GM12873 (cell line): ENCODE measurements at regions not wholly inside any gene's neighbourhood (a gene's known extent, or its start where the extent isn't known, plus 50 kb on each side); places are given as distances from the start of the nearest gene placed in this dataset.

Source experiments
- TF ChIP-seq, protein P1 (sequence below): IDR thresholded peaks from 2 replicates; pipeline ENCODE4 v1.5.1; 2012; ENCODE audit warnings: low read depth, mild to moderate bottlenecking, moderate library complexity, low read length, control low read depth; ENCODE audit not compliant: insufficient read depth; ENCODE audit errors: missing control alignments

DNA sequence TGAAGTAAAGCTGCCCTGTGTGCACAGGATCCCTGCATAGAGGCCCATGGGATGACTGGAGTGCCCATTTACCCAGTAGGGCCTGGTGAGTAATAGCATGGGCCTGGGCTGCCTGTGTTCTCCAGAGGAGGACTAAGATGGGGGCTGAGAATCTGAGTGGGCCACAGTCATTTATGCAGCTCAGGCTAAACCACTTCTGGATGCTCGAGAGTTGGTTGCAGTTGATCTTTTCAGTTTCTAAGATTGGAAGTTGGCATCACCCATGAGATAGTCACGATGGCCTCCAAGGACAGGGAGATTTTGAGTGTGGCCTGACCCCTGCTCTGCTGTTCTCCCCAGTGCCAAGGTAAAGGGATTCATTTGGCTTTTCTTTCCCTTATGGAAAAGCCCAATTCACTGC is 179.1 kb upstream of the SPRED2 start:
- TF ChIP-seq, protein P1, sequence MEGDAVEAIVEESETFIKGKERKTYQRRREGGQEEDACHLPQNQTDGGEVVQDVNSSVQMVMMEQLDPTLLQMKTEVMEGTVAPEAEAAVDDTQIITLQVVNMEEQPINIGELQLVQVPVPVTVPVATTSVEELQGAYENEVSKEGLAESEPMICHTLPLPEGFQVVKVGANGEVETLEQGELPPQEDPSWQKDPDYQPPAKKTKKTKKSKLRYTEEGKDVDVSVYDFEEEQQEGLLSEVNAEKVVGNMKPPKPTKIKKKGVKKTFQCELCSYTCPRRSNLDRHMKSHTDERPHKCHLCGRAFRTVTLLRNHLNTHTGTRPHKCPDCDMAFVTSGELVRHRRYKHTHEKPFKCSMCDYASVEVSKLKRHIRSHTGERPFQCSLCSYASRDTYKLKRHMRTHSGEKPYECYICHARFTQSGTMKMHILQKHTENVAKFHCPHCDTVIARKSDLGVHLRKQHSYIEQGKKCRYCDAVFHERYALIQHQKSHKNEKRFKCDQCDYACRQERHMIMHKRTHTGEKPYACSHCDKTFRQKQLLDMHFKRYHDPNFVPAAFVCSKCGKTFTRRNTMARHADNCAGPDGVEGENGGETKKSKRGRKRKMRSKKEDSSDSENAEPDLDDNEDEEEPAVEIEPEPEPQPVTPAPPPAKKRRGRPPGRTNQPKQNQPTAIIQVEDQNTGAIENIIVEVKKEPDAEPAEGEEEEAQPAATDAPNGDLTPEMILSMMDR = no peak

DNA sequence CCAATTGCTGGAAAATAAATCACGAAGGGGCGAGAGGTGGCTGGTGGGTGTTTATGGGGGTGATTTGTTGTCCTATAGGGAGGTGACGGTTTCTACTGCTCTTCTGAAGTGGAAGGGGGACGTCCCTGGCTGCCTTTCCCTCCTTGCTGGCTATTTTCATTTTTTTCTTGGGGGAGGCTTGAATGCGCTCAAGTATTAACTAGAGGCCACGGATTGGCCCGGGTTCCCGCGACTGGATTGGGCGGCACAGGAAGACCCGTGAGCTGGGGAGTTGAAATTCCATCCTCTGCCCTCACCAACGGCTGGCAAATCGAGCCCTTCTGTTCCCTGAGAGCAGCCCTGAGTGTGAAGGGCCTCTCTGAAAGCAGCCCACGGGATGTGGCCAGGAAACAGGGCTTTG is 176.5 kb upstream of the SPRED2 start:
- TF ChIP-seq, protein P1 = no peak

DNA sequence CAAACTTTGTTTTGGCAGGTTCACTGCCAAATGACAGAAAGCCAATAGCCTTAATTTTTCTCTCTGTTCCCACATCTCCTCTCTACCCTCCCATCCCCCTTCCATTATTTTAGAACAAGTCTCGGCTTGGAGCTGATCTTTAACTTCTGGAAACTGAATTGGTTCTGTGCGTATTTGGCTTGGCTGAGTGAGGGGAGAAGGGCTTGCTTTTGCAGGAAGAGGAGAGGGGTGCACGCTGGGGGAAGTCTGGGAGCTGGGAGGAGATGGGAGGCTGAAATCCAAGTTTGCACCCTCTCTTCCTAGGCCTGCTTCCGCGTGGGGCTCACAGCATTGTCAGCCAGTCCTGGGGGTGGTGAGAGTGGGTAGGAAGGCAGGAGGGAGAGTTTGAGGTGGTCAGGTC is 176.1 kb upstream of the SPRED2 start:
- TF ChIP-seq, protein P1 = no peak

DNA sequence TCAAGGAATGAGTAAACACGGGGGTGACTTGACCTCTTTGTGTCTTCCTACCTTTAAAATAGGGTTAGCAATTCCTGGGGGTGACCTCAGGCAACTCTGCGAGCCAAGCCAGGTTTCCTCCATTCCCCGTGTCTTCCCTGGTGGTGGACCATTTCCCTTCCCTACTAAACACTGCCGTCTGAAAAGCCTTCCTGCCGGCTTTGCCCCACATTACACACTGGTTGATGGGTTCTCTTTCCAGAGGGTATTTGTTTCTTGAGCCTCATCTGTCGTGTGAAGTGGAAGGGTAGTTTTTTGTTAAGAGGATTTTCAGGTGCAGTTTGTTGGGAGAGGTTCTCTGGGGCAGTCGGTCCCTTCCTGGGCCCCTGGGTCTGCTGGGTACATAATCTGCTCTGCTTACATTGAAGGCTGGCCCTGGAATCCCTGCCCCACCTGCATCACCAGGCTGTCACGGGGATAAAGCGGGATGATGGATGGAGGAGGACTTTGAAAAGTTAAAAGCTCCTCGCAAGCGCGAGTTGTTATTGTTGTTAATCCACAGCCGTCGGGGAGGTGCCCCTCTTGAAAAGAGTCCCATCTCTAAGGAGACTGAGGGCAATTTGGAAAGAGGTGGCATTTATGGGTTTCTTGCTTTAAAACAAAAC is 175.4 kb upstream of the SPRED2 start:
- TF ChIP-seq, protein P1 = no peak

DNA sequence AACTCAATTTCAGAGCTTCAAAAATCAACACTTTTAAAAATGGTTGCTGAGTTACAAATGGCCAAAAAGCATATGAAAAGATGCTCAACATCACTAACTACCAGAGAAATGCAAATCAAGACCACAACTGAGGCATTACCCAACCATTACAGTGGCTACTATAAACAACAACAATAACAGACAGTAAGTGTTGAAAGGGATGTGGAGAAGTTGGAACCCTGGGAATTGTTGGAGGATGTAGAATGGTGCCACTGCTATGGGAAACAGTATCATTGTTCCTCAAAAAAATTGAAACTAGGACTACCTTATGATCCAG is 173.3 kb upstream of the SPRED2 start:
- TF ChIP-seq, protein P1 = no peak

DNA sequence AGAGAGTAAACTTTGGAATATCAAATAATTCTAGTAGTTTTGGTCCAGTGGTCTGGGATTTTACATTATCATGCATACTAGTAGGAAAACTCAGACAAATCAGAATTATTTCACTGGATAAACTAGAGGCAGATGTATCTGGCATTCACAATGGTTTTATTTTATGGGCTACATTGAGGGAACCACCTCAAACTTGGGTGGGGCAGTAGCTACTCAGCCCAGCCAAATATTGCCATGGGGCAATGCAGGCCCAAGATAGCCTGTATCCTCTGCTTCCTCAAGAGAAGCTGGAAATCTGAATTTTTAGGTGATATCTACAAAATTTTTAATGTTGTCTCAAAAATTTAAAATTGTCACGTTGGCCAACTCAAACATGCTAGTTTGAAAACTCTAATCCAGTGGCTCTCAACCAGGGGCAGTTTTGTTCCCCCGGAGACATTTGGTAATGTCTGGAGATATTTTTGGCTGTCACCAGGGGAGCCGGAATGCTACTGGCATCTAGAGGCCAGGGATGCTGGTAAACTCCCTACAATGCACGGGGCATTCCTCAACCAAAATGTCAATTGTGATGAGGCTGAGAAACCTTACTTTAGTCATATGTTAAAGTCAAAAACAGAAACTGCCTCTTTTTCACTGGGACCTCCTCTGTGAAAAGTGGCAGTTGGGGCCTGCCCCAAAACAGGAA is 172.8 kb upstream of the SPRED2 start:
- TF ChIP-seq, protein P1 = no peak

DNA sequence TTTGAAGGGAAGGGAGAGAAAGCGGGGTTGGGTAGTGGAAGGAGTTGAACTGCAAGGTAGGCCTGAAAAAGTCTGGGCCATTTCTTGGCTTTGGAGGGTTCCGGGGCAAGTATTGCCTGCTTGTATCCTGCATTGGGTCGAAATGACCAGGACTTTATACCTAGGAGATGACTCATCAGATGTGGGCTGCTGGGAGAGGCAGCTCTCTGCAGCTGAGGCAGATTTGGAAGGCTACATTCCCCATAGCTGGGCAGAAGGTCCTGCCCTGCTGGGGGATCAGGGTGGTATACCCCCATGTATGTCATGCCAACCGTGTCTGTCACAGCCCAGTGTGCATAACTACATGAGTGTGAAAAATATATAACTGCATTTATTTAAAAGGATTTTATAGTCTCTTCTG is 171.8 kb upstream of the SPRED2 start:
- TF ChIP-seq, protein P1 = no peak
